ENCODE measurements at regions not wholly inside any gene's neighbourhood (a gene's known extent, or its start where the extent isn't known, plus 50 kb on each side); places are given as distances from the start of the nearest gene placed in this dataset.
A peak's percentile ranks its signal among the peaks of the same experiment; 100 is the strongest.

DNA sequence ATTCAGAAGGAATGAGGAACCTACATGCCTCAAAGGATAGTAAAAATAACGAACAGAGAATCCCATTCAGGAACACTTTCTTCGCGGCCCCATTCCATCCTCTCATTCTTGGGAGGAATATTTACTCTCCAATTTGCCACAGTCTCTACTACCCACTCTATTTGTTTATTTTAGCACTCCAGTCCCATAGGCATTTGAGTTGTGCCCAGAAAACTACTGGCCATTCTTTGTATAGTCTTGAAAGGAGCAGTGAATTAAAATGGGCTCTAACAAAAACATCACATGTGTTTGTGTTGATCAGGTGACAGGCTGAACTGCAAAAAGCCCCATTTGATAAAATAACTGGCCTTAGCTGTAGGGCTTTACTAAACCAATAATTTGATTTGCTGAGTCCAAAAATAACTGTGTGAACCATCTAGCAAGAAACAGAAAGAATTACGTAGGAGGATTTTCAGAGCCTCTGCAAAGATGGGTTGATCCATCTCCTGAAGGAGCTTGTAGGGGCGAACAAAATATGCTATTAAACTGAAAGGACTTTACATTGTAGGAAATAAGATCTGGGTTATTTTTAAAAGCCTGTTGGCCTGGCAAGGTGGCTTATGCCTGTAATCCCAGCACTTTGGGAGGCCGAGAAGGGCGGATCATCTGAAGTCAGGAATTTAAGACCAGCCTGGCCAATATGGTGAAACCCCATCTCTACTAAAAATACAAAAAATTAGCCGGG is 142.3 kb upstream of the CPNE8 start:
- DNase-seq (ENCODE audit: low spot score), result no peak

DNA sequence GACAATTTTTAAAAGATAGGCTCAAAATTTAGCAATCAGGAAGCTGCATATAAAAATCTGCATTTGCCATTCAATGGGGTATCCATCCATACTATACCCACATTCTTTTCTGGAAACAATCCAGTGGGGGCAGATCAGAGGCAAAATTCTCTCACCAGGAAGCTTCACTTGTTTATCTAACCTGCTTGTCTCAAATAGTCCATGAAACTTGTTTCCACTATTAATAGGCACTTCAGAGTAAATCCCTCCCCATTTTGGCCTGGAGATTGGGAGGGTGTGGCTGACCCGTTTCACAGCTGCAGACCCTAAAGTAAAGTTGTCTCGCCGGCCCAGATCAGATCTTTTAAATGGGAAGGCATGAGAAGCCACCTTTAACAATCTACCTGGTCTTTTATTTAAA is 139.4 kb upstream of the CPNE8 start:
- DNase-seq (ENCODE audit: low spot score), result no peak

DNA sequence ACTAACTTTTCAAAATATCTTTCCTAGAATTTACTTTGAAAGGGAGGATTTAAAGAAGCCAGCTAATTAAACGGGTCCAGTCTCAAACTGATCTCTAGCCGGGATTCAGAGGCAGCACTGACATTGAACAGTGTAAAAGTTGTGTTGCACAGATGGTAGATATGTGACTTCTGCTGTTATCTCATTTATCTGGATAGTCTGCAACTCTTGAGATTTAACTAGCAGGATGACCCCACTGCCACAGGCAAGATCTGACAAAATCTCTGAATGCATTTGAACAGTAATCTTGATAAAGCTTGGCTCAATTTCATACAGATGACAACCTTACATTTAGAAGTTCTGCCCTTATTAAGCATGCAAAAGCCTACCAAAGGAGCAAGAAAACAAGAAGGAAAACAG is 138.0 kb upstream of the CPNE8 start:
- DNase-seq (ENCODE audit: low spot score), result peak; percentile 83

DNA sequence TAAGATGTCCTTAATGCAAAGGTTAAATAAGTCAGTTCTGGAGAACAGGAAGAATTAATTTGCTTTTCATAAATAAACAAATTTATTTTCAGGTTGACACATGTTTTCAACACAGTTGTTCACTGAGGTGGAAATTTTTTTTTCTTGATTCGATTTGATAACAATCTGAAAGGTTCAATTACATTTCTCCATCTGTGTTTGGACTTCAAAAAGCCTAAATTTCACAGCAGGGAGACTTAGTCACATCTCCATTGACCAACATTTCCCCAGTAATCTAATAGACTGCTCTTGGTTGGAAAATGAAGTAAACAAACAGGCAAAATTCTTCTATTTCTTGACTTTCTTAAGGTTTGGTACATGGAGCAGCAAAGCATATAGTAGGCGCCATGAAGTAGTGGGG is 134.9 kb upstream of the CPNE8 start:
- DNase-seq (ENCODE audit: low spot score), result peak; percentile 25

DNA sequence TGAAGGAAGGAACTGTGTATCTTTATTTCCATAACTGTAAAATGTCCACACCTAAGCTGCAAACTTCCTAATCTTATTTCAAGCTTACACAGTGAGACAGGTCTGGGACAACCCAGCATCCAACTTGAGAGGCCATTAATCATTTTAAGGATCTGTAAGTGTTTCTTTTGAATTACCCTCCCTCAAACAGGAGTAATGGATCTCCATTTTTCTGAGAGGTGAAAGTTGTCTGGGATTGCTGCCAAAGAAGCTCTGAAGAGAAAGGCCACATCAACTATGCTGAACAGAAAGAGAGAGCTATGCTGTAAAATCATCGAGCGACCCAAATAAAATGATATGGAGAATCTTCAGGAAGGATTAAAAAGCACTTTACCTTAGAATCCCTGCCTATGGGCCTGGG is 131.7 kb upstream of the CPNE8 start:
- DNase-seq (ENCODE audit: low spot score), result no peak

DNA sequence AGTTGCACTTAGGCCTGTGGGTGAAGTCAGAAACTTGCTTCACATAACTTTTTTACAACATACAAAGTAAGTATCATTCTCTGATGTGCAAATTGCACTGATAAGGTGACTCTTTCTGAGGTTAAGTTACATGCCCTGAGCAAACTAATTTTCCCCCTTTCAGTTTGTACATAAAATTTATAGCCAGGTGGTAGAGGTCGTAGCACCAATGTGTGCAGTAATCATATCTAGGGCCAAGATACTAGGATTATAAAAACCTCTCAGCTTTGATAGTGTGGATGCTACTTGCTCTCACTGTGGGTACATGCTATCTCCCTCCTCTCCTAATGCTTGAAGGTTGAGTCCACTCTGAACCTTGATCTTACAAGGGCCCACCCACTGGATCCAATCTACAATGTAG is 130.7 kb upstream of the CPNE8 start:
- DNase-seq (ENCODE audit: low spot score), result no peak

DNA sequence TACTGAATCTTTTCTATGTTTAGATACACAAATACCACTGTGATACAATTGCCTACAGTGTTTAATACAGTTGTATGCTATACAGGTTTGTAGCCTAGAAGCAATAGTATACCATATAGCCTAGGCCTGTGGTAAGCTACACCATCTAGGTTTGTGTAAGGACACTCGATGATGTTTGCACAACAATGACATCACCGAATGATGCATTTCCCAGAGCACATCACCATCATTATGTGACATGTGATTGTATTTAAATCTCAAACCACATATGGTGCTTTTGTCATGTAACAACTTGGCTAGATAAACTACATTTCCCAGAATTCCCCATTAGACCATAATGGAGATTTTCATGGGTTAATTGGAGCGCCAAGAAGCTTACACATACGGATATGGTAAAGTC is 128.4 kb upstream of the CPNE8 start:
- no peak for DNase-seq (ENCODE audit: low spot score)

DNA sequence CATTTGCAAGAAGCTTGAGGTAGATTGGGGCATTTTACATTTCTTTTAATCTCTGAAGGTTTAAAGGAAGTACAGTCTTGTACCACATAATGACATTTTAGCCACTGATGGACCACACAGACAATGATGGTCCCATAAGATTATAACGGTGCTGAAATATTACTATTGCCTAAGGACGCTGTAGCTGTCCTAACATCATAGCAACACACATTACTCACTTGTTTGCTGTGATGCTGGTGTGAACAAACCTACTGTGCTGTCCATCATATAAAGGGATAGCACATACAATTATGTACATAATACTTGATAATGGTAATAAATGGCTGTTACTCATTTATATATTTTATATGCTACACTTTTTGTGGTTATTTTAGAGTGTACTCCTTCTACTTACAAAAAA is 127.1 kb upstream of the CPNE8 start:
- DNase-seq (ENCODE audit: low spot score), result no peak

DNA sequence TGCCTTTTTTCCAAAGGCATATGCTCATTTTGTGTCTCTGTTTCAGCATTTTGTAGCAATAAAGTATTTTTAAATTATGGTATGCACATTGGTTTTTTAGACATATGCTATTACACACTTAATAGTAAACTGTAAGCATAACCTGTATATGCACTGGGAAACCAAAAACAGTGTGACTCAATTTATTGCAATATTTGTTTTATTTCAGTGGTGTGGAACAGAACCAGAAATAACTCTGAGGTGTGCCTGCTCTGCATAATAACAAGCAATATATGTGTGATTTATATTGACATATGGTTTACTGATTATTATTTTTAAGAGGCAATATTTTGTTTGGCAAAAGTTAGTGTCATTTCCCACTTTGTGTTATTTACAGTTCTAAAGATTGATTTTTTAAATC is 126.6 kb upstream of the CPNE8 start:
- DNase-seq (ENCODE audit: low spot score), result no peak

DNA sequence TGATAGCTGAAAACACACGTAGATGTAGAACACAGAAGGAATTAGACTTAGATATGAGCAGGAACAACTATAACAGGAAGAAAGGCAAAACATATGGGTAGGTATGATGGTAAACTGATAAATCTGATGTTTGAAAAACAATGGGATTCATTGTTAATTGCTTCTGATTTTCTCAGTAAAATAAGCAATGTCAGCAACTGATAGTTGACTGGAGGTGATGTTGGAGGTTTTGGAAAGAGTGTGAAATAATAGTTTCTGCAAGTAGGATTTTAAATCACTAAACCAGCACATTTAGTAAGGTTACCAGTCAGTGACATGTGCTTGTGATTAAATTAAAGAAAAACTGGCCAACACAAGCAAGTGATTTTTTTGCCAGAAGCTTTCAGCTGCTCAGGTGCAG is 123.0 kb upstream of the CPNE8 start:
- no peak for DNase-seq (ENCODE audit: low spot score)

DNA sequence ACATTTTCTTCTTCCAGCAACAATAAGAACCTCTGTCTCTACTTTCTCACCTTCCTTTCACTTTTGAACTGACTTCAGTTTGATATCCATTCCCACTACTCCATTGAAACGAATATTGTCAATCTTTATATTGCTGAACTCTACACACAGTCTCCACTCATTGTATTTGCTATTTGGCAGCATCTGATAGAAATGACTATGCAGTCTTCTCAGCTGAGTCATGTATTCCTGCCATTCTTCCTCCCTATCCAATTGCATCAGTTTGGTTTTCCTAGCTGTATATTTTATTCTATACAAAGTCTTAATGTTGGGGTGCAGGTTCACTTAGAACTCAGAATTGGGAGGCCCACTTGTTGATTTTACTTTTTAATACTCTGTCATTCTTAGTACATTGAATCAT is 107.5 kb upstream of the CPNE8 start:
- DNase-seq (ENCODE audit: low spot score), result no peak

DNA sequence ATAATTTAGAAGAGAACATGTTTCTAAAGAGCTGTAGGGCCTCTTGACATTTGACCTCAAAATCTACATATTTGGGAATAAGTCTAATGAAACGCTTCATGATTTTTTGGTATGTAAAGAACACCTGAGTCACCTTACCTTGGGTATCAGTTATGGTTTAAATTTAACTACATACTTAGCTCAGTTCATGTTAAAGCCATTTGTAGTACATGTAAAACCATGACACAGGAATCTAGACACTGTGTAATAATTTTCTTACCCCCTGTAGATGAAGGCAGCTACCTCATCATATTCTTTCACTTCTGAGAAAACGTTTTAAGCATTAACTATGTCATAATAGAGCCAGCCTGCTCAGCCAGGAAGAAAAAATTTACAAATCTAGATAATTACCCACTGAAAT is 105.8 kb upstream of the CPNE8 start:
- no peak for DNase-seq (ENCODE audit: low spot score)

DNA sequence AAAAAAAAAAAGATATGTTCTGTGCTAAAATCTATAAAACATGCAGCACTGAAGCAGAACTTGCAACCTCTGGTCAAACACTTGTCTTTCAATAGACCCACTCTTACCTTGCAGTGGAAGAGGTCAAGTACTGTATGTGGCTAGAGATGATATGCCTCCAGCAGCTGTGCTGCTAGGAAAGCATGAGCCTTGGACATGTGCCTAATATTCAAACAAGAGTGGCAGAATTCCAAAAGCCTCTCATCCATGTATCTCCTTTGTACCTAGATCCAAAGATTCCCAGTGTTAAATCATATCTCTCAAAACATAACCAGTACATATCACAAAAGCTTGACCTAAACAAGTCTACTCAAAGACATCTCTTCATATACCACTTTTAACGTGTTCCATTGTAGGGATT is 105.0 kb upstream of the CPNE8 start:
- no peak for DNase-seq (ENCODE audit: low spot score)

DNA sequence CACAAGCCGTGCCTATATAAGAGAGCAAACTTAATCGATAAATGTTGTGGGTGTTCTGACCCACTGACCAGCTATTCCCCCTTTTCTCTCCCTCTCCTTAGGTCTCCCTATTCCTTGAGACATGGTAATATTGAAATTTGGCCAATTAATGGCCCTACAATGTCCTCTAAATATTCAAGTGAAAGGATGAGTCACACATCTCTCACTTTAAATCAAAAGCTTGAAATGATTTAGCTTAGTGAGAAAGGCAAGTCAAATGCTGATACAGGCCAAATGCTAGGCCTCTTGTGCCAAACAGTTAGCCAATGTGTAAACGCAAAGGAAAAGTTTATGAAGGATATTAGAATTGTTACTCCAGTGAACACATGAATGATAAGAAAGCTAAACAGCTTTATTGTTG is 102.2 kb upstream of the CPNE8 start:
- DNase-seq (ENCODE audit: low spot score), result no peak

DNA sequence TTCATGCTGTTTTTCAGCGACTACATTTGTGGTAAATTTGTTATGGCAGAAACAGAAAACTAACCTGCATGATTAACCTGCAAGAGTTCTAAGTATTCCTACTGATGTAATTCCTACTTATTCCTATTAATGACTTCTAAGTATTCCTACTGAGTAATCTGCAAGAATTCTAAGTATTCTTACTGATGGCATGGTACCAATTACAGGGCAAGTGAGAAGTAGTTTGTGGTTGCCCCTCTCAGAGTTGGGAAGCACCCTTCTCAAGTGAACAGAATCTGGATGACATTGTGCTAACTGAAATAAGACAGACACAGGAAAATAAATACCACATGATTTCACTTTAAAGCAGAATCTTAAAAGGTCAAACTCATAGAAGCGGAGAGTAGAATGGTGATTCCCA is 100.9 kb upstream of the CPNE8 start:
- DNase-seq (ENCODE audit: low spot score), result no peak

DNA sequence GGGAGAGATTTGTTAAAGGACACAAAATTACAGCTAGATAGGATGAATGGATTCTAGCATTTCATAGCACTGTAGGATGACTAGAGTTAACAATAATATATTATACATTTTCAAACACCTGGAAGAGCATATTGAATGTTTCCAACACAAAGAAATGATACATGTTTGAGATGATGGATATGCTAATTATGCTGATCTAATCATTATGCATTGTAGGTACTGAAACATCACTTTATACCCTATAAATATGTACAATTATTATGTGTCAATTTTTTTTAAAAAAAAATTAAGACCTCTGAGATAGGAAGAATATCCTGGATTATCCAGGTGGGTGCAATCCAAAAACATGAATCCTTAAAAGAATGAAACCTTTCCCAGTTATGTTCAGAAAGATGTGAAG is 100.3 kb upstream of the CPNE8 start:
- no peak for DNase-seq (ENCODE audit: low spot score)

DNA sequence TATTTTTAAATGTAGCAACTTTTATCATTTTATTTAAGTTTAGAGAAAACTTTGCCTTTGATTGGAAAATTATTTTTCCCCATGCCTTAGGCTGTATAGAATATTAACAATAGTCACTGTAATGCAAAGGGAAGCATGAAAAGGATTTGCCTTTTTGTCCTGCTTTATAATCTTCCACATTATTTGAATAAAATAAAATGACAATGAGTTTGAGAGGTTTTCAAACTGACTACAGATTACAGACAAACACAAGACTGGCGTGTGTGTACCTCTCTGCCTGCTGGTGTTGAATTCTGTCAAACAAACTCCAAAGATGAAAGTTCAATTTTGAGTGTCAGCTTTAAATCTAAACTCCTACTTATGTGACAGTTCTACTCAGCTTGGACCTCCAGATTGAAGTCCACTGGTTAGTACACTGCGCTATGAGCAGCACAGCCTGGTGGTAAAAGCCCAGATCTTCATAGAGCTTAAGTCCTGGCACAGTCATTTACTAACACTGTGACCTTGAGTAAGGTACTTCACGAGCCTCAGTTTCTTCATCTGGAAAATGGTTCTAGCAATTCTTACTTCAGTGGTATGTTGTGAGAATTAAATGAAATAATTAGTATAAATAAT is 98.3 kb upstream of the CPNE8 start:
- no peak for DNase-seq (ENCODE audit: low spot score)

DNA sequence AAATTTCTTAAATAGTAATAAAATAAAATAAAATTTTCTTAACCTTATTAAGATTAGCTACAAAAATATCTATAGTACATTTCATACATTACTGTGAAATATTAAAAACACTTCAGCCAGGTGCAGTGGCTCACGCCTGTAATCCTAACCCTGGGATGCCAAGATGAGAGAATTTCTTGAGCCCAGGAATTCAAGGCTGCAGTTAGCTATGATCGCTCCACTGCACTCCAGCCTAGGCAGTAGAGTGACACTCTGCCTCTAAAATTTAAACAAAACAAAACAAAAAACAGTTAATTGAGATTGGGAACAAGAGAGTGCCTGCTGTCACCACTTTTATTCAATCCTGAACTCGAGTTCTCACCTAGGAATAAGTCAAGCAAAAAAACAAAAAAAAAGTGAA is 95.0 kb upstream of the CPNE8 start:
- DNase-seq (ENCODE audit: low spot score), result no peak

DNA sequence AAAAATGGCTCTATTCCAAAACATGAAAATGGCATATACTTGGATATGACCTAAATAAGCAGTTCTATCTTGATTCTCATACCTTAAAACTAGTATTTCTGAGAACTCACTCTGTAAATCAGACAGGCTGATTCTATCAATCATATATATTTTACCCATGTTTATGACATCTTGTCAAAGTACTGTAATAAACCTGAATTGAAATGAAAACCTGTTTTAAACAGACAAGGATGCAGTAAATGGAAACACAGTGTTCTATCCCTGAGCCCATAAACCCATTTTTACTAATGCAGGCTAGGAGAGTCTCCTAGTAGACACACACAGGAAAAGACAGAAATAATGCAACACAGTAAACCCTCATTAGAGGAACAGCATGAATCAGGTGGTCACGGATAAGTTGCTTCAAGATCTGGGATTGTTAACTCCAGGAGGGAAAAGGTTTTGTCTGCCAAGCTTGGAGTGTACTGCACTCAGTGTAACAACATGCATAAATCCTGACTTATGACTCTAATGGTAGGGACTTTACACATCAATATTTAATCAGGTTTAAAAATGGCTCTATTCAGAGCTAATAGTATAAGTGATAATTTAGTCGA is 93.6 kb upstream of the CPNE8 start:
- DNase-seq (ENCODE audit: low spot score), result no peak

DNA sequence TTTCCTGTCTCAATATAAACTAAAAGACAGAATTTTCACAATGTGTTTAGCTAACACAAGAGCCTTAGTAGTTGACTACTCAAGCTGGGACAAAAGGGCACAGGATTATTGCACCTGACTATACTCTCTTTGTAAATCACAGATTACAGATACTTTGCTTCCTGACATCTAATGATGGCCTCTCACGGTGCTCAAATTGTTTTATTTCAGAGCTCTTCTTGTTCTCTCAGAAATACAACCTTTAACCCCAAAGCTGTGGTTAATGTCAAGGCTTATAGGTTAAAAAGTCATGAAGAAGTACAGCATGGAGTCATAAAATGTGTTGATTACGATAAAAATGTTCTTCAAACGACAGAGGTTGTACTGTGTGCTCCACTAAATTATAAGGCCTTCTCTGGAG is 89.9 kb upstream of the CPNE8 start:
- DNase-seq (ENCODE audit: low spot score), result no peak

DNA sequence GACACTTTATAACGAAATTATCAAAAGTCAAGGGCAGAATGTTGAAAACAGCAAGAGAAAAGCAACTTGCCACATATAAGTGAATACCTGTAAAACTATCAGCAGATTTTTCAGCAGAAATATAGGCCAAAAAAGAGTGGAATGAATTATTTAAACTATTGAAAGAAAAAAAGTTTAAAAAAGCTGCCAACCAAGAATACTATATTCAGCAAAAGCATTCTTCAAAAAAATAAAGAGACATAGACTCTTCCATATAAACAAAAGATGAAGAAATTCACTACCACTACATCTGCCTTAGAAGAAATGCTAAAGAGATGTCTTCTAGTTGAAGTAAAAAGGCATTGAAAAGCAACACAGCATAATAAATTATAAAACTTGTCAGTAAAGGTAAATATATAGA is 80.6 kb upstream of the CPNE8 start:
- DNase-seq (ENCODE audit: low spot score), result no peak

DNA sequence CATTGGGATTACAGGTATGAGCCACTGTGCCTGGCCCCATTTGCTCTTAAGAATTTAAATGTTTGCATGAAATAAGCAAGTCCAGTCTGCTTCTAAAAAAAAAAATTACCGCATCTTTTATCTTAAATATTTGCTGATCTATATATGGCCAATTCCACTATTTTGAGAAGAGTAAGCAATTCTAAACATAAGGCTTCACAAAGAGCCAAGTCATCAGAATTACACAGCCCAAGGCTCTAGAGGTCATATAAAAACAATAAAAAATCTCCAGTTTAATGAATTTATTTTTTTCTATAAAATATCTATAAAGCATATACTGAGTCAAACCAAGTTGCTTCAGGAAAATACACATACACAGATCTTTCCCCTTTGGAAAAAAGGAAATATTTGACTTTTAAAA is 79.0 kb upstream of the CPNE8 start:
- no peak for DNase-seq (ENCODE audit: low spot score)

DNA sequence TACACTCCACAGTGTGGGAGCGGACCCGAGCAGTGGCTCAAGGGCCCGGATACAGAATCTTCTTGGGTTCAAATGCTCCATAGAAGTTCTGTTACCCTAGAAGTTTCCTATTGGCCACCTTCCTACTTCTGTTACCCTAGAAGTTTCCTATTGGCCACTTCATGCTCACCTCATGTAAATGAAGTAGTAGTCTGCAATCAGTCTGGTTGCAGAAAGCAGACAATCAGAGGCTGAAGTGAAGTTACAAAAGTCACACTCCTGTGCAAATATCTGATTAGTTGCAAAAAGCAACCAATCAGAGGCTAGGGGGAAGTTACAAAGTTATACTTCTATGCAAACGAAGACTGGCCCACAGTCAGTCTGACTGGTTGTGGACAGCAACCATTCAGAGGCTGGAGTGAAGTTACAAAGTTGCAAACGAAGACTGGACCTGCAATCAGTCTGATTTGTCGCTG is 77.8 kb upstream of the CPNE8 start:
- no peak for DNase-seq (ENCODE audit: low spot score)

Data from SK-N-DZ (cell line).